HG02970 (cell line): ENCODE measurements at regions not wholly inside any gene's neighbourhood (a gene's known extent, or its start where the extent isn't known, plus 50 kb on each side); places are given as distances from the start of the nearest gene placed in this dataset.

Source experiments
- ATAC-seq: cut with Tn5 transposase; IDR thresholded peaks from one replicate; pipeline ENCODE4 v1.9.1; 2021; ENCODE audit warnings: mild to moderate bottlenecking, moderate library complexity, moderate number of reproducible peaks; ENCODE audit not compliant: unreplicated experiment, low FRiP score

- no peak for ATAC-seq
Observed at GRCh38 chr1:8267307-8267706, 50.6 kb upstream of the SLC45A1 start.

- ATAC-seq: no peak
Observed at GRCh38 chr1:8266436-8267165, 51.3 kb upstream of the SLC45A1 start.

DNA sequence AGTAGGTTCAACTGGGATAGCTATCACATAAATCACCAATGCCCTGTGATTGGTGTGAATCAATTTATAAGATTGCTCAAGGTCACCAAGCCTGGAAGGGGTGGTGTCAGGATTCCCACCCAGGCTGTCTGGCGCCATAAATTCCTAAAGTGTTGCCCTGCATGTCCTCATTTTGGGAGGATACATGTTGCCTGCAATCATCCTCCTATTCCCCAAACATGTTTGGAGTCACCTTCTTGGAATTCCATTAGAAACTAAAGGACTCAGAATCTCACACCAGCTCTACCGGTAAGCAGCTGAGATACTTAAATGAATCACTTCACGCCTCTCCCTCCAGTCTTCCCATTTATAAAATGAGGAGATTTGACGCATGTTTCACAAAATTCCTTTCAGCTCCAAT, 54.1 kb upstream of the SLC45A1 start:
- no peak for ATAC-seq

GRCh38 chr1:8261398-8261762, 56.5 kb upstream of the SLC45A1 start:
- ATAC-seq: no peak

- ATAC-seq: no peak
Observed at GRCh38 chr1:8259498-8260290, 58.2 kb upstream of the SLC45A1 start.

GRCh38 chr1:8257621-8258020, 60.3 kb upstream of the SLC45A1 start:
- no peak for ATAC-seq

DNA sequence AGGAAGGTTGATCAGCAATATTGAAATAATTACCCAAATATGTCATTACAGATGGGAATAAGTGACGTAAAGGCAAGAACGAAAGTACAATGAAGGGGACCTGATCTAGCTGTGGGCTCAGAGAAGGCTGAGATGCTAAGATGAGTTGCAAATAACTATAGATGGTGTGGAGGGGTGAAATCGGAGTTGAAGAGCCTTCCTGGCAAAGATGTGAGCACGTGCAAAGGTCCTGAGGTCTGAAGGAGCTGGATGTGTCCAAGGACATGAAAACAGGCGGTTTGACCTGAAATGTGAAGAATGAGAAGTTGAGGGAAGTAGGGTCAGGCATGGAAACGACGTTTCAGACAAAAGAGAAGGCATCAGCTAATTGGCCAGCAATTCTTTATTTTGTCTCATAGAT, 61.6 kb upstream of the SLC45A1 start:
- no peak for ATAC-seq

- no peak for ATAC-seq
Observed at GRCh38 chr1:8255712-8256111, 62.2 kb upstream of the SLC45A1 start.

DNA sequence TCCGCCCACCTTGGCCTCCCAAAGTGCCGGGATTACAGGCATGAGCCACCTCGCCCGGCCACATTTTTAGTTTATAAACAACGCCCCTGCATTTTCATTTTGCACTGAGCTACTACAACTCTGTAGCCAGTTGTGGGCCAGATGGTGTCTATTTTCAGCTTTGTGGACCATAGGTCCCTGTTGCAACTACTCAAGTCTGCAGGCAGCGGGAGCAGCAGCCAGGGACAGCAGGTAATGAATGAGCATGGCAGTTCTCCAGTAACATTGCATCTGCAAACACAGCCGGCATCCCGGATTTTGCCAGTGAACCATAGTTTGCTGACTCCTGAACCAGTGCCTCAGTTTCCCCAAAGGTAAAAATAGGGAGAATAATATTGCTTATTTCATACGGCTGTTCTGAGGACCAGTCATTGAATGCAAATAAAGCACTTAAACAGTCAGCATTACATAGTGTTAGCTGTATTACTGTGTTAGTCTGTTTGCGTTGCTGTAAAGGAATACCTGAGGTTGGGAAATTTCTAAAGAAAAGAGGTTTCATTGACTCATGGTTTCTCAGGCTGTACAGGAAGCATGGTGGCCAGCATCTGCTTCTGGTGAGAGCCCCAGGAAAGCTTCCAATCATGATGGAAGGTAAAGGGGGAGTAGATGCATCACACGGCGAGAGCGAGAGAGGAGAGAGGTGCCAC, 65.5 kb upstream of the SLC45A1 start:
- ATAC-seq: no peak

- ATAC-seq: no peak
Observed at GRCh38 chr1:8251635-8252034, 66.3 kb upstream of the SLC45A1 start.

DNA sequence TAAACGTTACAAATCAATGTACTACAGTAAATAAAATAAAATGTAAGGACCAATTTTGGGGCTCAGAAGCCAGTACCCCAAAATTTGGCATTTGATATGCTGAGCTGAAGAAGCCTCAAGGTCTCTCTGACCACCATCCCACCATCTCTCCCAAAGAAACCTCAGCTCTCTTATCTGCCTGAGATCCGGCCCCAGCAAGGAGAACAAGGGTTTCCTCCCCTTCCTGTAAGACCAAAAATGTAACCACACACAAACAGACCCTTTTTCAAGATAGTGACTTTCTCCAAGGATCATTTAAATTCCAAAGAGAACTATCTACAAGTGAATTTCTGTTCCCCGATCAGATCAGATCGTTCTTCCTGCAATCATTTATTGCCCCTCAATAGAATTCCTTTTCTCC, 68.1 kb upstream of the SLC45A1 start:
- no peak for ATAC-seq

DNA sequence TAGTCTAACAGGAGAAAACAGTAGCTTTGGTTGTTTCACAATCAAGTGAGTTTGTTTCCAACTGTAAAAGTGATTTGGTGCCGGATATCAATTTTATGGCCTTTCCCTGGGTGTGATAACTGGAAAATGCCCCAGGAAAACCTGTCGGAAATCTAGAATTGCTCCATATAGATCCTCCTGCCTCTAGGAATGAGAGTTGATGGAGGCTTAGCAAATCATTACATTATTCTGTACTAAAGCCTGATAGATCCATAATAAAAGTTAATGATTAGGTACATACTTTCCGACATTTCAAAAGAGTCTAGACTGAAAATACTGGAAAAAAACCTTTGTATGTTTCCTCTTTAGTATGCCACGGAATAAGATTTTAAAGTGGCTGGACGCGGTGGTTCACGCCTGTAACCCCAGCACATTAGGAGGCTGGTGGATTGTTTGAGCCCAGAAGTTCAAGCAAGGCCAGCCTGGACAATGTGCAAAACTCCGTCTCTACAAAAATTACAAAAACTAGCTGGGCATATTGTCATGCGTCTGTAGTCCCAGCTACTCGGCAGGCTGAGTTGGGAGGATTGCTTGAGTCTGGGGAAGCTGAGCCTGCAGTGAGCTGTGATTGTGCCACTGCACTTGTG, 70.0 kb upstream of the SLC45A1 start:
- ATAC-seq: no peak

DNA sequence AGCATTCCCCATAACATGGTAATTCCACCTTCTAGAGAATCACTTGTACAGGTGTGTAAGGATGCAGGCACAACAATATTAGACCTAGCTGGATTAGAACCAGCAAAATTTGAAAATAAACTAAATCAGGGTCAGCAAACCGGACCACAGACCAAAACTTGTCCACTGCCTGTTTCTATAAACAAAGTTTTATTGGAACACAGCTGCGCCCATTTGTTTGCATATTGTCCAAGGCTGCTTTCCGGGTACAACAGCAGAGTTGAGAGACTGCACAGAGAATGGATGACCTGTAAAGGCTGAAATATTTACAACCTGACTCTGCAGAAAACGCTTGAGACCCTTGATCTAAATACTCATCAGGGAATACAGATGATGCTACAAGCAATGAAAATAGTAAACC, 73.6 kb upstream of the SLC45A1 start:
- no peak for ATAC-seq

- ATAC-seq: no peak
Observed at GRCh38 chr1:8242498-8242897, 75.4 kb upstream of the SLC45A1 start.

DNA sequence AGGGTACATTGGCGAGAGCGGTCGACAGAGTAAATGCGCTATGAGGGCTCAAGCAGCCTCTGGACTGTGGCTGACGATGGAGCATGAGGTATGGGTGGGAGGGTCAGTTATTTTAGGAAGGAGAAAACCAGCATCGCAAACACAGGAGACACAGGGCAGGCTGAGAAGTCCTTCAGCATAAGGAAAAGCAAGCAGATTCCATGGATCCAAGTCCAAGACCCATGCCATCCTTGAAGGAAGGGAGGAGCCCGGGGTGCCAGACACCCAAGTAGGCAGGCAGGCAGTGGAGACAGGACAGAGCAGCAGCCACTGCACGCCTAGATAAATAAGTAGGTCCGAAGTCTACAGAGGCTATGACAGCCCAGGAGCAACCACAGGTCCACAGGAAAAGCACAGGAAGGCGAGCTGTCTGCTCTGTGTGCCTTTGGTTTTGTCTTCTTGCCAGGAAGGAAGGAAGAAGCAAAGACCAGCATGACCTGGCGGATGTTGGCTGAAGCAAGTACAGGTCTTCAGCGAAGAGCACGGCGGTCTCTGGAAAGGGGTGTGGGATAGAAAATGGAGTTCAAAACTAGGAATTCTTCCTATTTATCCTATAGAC, 76.4 kb upstream of the SLC45A1 start:
- no peak for ATAC-seq

GRCh38 chr1:8239306-8240023, 78.4 kb upstream of the SLC45A1 start:
- no peak for ATAC-seq

DNA sequence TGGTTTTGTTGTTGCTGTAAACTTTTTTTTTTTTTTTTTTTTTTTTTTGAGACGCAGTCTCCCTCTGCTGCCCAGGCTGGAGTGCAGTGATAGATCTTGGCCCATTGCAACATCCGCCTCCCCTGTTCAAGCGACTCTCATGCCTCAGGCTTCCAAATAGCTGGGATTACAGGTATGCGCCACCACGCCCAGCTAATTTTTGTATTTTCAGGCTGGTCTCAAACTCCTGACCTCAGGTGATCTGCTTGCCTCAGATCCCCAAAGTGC, 78.9 kb upstream of the SLC45A1 start:
- no peak for ATAC-seq

DNA sequence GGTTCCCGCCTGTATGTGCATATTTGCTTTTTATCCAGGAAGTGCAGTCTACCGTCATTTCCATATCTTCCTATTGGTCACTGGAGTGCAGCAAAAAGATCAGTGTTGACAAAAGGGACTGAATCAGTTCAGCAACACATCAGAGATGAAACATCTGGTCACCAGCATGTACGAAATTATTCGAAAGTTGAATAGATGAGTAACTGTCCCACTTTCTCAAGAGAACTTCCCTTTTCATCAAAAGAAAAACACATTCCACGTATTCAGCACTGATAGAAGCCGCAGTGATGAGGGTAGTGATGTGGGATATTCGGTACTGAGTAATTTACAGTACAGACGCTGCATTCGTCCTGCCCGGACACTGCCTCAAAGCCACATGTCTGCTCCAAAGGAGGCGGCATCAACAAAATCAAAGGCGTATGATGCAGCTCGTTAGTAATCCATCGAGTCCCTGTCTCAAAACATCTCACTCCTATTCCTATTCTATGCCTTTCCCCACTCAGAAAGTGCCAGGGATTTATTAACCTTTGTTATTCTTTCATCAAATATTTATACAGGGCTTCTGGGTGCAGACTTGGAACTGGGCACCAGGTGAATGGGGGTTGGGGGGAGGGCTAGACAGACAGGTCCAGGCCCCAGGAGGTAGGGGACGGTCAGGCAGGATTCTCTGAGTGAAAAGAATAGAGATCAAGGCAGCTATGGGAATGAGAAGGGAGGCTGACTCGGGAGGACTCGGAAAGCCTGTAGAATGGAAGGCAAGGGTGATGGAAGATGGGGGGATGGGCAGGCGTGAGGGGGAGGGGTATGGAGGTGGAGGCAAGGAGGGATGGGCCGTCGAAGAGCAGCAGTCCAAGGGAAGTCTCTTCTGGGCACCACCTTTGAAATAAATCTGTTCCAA, 79.5 kb upstream of the SLC45A1 start:
- ATAC-seq: no peak

DNA sequence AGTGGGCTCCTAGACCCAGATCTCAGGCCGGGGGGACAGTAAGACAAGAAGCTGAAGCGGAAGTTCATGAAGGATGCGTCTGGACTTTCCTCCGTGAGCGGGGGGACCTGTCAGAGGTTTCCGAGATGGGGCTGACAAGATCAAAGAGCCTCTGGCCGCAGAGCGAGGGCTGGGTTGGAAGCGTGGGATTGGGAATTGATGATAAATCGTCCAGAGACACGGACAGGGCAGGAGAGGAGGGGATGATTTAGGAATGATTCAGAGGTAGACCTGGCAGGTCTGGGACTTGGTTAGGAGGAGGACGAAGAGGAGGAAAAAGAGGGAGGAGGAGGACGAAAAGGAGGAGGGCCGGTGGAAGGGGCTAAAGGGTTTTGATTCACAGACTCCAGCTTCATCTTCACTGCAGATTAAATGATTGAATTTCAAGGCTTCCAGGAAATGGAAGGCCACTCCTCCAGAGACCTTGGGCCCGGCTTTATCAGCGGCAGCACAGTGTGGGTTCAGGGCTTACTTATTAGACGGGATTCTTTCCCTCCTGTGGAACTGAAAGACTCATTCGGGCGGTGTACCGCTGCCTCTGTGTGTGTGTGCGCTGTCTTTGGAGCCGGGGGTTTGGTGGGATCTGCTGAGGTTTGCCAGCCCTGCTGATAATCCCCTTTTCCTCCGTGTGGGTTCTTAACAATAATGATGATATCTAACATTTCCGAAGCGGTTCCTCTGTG, 85.7 kb upstream of the SLC45A1 start:
- ATAC-seq: no peak
